Endothelial cell (in vitro differentiated cells): ENCODE measurements at regions not wholly inside any gene's neighbourhood (a gene's known extent, or its start where the extent isn't known, plus 50 kb on each side); places are given as distances from the start of the nearest gene placed in this dataset.

ENCODE experiments used
- DNase-seq: peaks from one replicate; pipeline ENCODE4 v3.0.0; 2021; ENCODE audit warnings: low spot score
- H3K27ac Mint-ChIP-seq: one replicate; pipeline ENCODE4 v1.8.0; 2021; ENCODE audit warnings: mixed read lengths, inconsistent platforms; ENCODE audit not compliant: unreplicated experiment
- H3K27me3 Mint-ChIP-seq: one replicate; pipeline ENCODE4 v1.8.0; 2021; ENCODE audit warnings: mild to moderate bottlenecking, moderate library complexity, mixed read lengths, inconsistent platforms; ENCODE audit not compliant: unreplicated experiment
- H3K36me3 Mint-ChIP-seq: one replicate; pipeline ENCODE4 v1.8.0; 2021; ENCODE audit warnings: mild to moderate bottlenecking, low read depth, mixed read lengths, inconsistent platforms; ENCODE audit not compliant: unreplicated experiment
- H3K4me1 Mint-ChIP-seq: one replicate; pipeline ENCODE4 v1.8.0; 2021; ENCODE audit warnings: mild to moderate bottlenecking, mixed read lengths, inconsistent platforms; ENCODE audit not compliant: unreplicated experiment
- H3K4me3 Mint-ChIP-seq: one replicate; pipeline ENCODE4 v1.8.0; 2021; ENCODE audit warnings: mild to moderate bottlenecking, mixed read lengths, inconsistent platforms; ENCODE audit not compliant: unreplicated experiment
- H3K9me3 Mint-ChIP-seq: one replicate; pipeline ENCODE4 v1.8.0; 2021; ENCODE audit warnings: mixed read lengths, inconsistent platforms; ENCODE audit not compliant: unreplicated experiment
- CTCF ChIP-seq: fragments of 200-600 bp; sonication (generic); IDR thresholded peaks from one replicate; pipeline ENCODE4 v1.5.0; 2021; ENCODE audit warnings: antibody characterized with exemption; ENCODE audit not compliant: unreplicated experiment

- no peaks in the 10 kb centered on the region for H3K4me1 Mint-ChIP-seq
- H3K4me3 Mint-ChIP-seq, result no peak overlapping the region
- no peaks in the 10 kb centered on the region for H3K9me3 Mint-ChIP-seq
- H3K27me3 Mint-ChIP-seq, result peaks cover 3% of the 10 kb centered on the region
- DNase-seq, result no peak
- TF ChIP-seq CTCF, result no peak
- H3K27ac Mint-ChIP-seq, result no peak overlapping the region
- no peaks in the 10 kb centered on the region for H3K36me3 Mint-ChIP-seq
These were observed 100.8 kb upstream of the CNKSR3 start for GRCh38 chr6:154611241-154611640.

- peaks cover 2% of the 10 kb centered on the region for H3K27me3 Mint-ChIP-seq
- no peak for DNase-seq
- no peak for TF ChIP-seq CTCF
- no peaks in the 10 kb centered on the region for H3K36me3 Mint-ChIP-seq
- H3K9me3 Mint-ChIP-seq, result no peaks in the 10 kb centered on the region
- H3K4me1 Mint-ChIP-seq, result no peaks in the 10 kb centered on the region
- H3K27ac Mint-ChIP-seq, result no peak overlapping the region
- H3K4me3 Mint-ChIP-seq, result no peak overlapping the region
These were observed 101.4 kb upstream of the CNKSR3 start for GRCh38 chr6:154611847-154612246.

- H3K4me1 Mint-ChIP-seq, result no peaks in the 10 kb centered on the region
- no peaks in the 10 kb centered on the region for H3K9me3 Mint-ChIP-seq
- no peak overlapping the region for H3K27ac Mint-ChIP-seq
- peaks cover 1% of the 10 kb centered on the region for H3K27me3 Mint-ChIP-seq
- DNase-seq, result no peak
- no peaks in the 10 kb centered on the region for H3K36me3 Mint-ChIP-seq
- no peak for TF ChIP-seq CTCF
- no peak overlapping the region for H3K4me3 Mint-ChIP-seq
These were observed 102.7 kb upstream of the CNKSR3 start for GRCh38 chr6:154613137-154613676.

GRCh38 chr6:154614101-154614500 is 103.6 kb upstream of the CNKSR3 start:
- Mint-ChIP-seq H3K4me3 (no peak overlapping the region), H3K36me3 (no peaks in the 10 kb centered on the region), H3K9me3 (no peaks in the 10 kb centered on the region), H3K27ac (no peak overlapping the region), H3K4me1 (no peaks in the 10 kb centered on the region), H3K27me3 (peaks cover 3% of the 10 kb centered on the region)
- TF ChIP-seq CTCF, result no peak
- DNase-seq, result no peak

GRCh38 chr6:154614641-154615040 is 104.2 kb upstream of the CNKSR3 start:
- no peak overlapping the region for H3K4me3 Mint-ChIP-seq
- no peak for TF ChIP-seq CTCF
- H3K27ac Mint-ChIP-seq, result no peak overlapping the region
- no peaks in the 10 kb centered on the region for H3K36me3 Mint-ChIP-seq
- H3K27me3 Mint-ChIP-seq, result peaks cover 3% of the 10 kb centered on the region
- DNase-seq, result no peak
- H3K9me3 Mint-ChIP-seq, result no peaks in the 10 kb centered on the region
- H3K4me1 Mint-ChIP-seq, result no peaks in the 10 kb centered on the region
